ENCODE measurements at regions not wholly inside any gene's neighbourhood (a gene's known extent, or its start where the extent isn't known, plus 50 kb on each side); places are given as distances from the start of the nearest gene placed in this dataset.

GRCh38 chr14:71338153-71338552 lies 430.9 kb downstream of the PCNX1 start:
- Mint-ChIP-seq H3K4me3 (no peak overlapping the region), H3K9me3 (peaks cover 8% of the 10 kb centered on the region), H3K27me3 (ENCODE audit: low read depth, poor library complexity) (no peaks in the 10 kb centered on the region), H3K4me1 (peaks cover 11% of the 10 kb centered on the region), H3K36me3 (ENCODE audit: low read depth) (peaks cover 48% of the 10 kb centered on the region), H3K27ac (no peak overlapping the region)
- no peak for TF ChIP-seq CTCF (IDR thresholded peaks at IDR 0.05)
- DNase-seq, result no peak

GRCh38 chr14:71339650-71340415 lies 432.6 kb downstream of the PCNX1 start:
- no peaks in the 10 kb centered on the region for H3K27me3 Mint-ChIP-seq (ENCODE audit: low read depth, poor library complexity)
- H3K36me3 Mint-ChIP-seq (ENCODE audit: low read depth), result peaks cover 36% of the 10 kb centered on the region
- H3K27ac Mint-ChIP-seq, result peak overlapping the region; percentile 30
- TF ChIP-seq CTCF (IDR thresholded peaks at IDR 0.05), result no peak
- no peak overlapping the region for H3K4me3 Mint-ChIP-seq
- H3K4me1 Mint-ChIP-seq, result peaks cover 28% of the 10 kb centered on the region
- H3K9me3 Mint-ChIP-seq, result peaks cover 8% of the 10 kb centered on the region
- DNase-seq, result no peak

- no peak for TF ChIP-seq CTCF (IDR thresholded peaks at IDR 0.05)
- no peaks in the 10 kb centered on the region for H3K27me3 Mint-ChIP-seq (ENCODE audit: low read depth, poor library complexity)
- DNase-seq, result no peak
- H3K9me3 Mint-ChIP-seq, result peaks cover 8% of the 10 kb centered on the region
- no peak overlapping the region for H3K27ac Mint-ChIP-seq
- H3K4me1 Mint-ChIP-seq, result peaks cover 32% of the 10 kb centered on the region
- H3K36me3 Mint-ChIP-seq (ENCODE audit: low read depth), result peaks cover 33% of the 10 kb centered on the region
- no peak overlapping the region for H3K4me3 Mint-ChIP-seq
Measured at GRCh38 chr14:71341156-71341555, 433.9 kb downstream of the PCNX1 start.

GRCh38 chr14:71343724-71344123 lies 436.5 kb downstream of the PCNX1 start:
- Mint-ChIP-seq H3K4me3 (no peak overlapping the region), H3K27me3 (ENCODE audit: low read depth, poor library complexity) (no peaks in the 10 kb centered on the region), H3K36me3 (ENCODE audit: low read depth) (peaks cover 21% of the 10 kb centered on the region), H3K27ac (peak overlapping the region; percentile 64), H3K4me1 (peaks cover 28% of the 10 kb centered on the region), H3K9me3 (no peaks in the 10 kb centered on the region)
- DNase-seq, result no peak
- no peak for TF ChIP-seq CTCF (IDR thresholded peaks at IDR 0.05)

- H3K4me1 Mint-ChIP-seq, result peaks cover 35% of the 10 kb centered on the region
Measured at GRCh38 chr14:71344506-71344905, 437.2 kb downstream of the PCNX1 start.

More at GRCh38 chr14:71344506-71344905, 437.2 kb downstream of the PCNX1 start:
- no peak overlapping the region for H3K27ac Mint-ChIP-seq
- peaks cover 21% of the 10 kb centered on the region for H3K36me3 Mint-ChIP-seq (ENCODE audit: low read depth)
- no peaks in the 10 kb centered on the region for H3K27me3 Mint-ChIP-seq (ENCODE audit: low read depth, poor library complexity)
- DNase-seq, result no peak
- no peaks in the 10 kb centered on the region for H3K9me3 Mint-ChIP-seq
- no peak for TF ChIP-seq CTCF (IDR thresholded peaks at IDR 0.05)
- H3K4me3 Mint-ChIP-seq, result no peak overlapping the region
